ENCODE measurements at regions not wholly inside any gene's neighbourhood (a gene's known extent, or its start where the extent isn't known, plus 50 kb on each side); places are given as distances from the start of the nearest gene placed in this dataset.

- peak; percentile 25 for DNase-seq
These were observed 495.4 kb downstream of the CDH26 start for GRCh38 chr20:60453388-60454246.

GRCh38 chr20:60454491-60454890 is 496.3 kb downstream of the CDH26 start:
- DNase-seq = no peak

- DNase-seq = no peak
These were observed 497.0 kb downstream of the CDH26 start for GRCh38 chr20:60455272-60455671.

GRCh38 chr20:60459212-60459611 is 501.0 kb downstream of the CDH26 start:
- no peak for DNase-seq

GRCh38 chr20:60461993-60462392 is 503.8 kb downstream of the CDH26 start:
- no peak for DNase-seq

GRCh38 chr20:60463798-60464197 is 505.6 kb downstream of the CDH26 start:
- no peak for DNase-seq

GRCh38 chr20:60465439-60465838 is 507.2 kb downstream of the CDH26 start:
- DNase-seq = no peak

- DNase-seq = no peak
These were observed 507.9 kb downstream of the CDH26 start for GRCh38 chr20:60465993-60466686.

- DNase-seq = no peak
These were observed 508.4 kb downstream of the CDH26 start for GRCh38 chr20:60466687-60467022.

GRCh38 chr20:60467078-60467477 is 508.9 kb downstream of the CDH26 start:
- DNase-seq = no peak

- DNase-seq = no peak
These were observed 509.5 kb downstream of the CDH26 start for GRCh38 chr20:60467771-60468170.

- no peak for DNase-seq
These were observed 511.6 kb downstream of the CDH26 start for GRCh38 chr20:60469829-60470228.

GRCh38 chr20:60470366-60470765 is 512.1 kb downstream of the CDH26 start:
- no peak for DNase-seq

GRCh38 chr20:60473211-60473610 is 515.0 kb downstream of the CDH26 start:
- DNase-seq = no peak

- DNase-seq = no peak
These were observed 516.2 kb downstream of the CDH26 start for GRCh38 chr20:60474385-60474910.

- DNase-seq = no peak
These were observed 517.8 kb downstream of the CDH26 start for GRCh38 chr20:60476045-60476444.

- no peak for DNase-seq
These were observed 519.7 kb downstream of the CDH26 start for GRCh38 chr20:60477958-60478357.

- no peak for DNase-seq
These were observed 520.3 kb downstream of the CDH26 start for GRCh38 chr20:60478533-60478932.

GRCh38 chr20:60480950-60481742 is 522.9 kb downstream of the CDH26 start:
- no peak for DNase-seq

GRCh38 chr20:60481743-60482133 is 523.5 kb downstream of the CDH26 start:
- no peak for DNase-seq

GRCh38 chr20:60482221-60483008 is 524.2 kb downstream of the CDH26 start:
- DNase-seq = no peak

GRCh38 chr20:60483371-60483770 is 525.1 kb downstream of the CDH26 start:
- DNase-seq = no peak

- DNase-seq = no peak
These were observed 526.1 kb downstream of the CDH26 start for GRCh38 chr20:60484316-60484715.

Measured in NCI-H1092 (cell line).